T-helper 2 cell (primary cell): ENCODE measurements at regions not wholly inside any gene's neighbourhood (a gene's known extent, or its start where the extent isn't known, plus 50 kb on each side); places are given as distances from the start of the nearest gene placed in this dataset.
A peak's percentile ranks its signal among the peaks of the same experiment; 100 is the strongest.

Experiments used
- DNase-seq, 5 experiments: peaks; one replicate each; pipeline versions ENCODE4 v3.0.0 to v3.0.0-alpha.2; 2012 to 2022

DNA sequence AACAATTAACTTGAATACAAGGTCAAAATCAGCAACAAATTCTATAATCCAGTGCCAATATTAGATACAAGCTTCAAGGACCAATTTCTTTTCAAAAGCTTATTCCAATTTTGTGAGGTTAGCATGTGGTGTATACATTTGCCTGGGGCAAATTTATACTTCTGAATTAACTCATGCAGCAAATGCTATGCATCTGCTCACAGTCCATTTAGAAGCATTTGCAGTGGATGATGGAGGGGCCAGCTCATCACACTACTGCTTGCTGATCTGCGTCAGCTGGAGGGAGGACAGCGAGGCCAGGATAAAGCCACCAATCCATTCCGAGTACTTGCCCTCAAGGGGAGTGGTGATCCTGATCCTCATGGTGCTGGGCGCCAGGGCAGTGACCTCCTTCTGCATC, 474.3 kb upstream of the KIF2A start:
- DNase-seq = no peak

DNA sequence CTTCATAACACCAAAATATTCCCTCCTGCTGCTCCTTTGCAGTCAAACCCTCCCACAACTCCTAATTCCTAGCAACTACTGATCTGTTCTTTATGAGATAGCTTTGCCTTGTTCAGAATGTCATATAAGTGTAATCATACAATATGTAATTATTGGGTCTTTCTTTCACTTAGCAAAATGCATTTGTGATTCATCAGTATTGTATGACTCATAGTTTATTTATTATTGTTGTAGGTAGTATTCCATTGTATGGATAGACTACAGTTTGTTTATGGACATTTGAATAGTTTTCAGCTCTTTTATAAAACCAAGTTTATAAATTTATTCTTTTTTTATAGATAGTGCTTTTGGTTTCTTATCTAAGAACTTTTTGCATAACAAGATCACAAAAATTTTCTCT, 468.2 kb upstream of the KIF2A start:
- no peak for DNase-seq

DNA sequence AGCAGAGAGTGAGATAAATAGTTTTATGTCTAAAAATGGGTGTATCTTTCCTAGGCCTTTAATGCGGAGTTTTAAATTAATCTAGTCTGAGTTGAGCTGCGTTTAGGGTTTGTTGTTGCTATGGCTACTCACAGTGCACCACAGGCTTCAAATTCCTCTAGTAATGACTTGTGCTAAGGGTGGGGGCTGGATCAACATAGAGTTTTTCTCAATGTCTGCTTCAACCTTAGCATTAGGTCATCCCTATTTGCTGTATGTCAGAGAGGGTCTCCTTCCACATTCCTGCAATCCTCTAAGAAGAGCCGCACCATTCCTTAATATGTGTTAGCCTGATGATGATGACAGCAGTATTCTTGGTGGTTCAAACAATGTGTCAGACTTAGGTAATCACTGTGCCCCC, 465.6 kb upstream of the KIF2A start:
- DNase-seq = no peak

DNA sequence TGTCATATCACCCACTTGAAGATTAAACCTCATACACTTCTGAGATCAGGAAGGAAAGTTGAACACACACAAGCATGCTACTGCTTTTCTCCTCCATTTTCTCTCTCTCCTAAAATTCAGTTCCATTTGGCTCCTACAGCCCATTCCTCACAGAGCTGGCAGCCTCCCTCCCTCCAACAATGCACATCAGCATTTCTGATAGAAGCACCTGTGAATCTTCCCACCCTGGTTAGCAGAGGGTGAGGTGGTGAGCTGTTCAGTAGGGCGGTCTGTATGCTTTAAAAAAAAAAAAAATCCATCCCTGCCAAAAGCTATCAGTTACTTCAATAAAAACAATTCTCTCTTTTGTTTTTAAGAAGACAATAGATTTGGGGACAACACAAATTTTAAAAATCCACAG, 463.2 kb upstream of the KIF2A start:
- no peak for DNase-seq

DNA sequence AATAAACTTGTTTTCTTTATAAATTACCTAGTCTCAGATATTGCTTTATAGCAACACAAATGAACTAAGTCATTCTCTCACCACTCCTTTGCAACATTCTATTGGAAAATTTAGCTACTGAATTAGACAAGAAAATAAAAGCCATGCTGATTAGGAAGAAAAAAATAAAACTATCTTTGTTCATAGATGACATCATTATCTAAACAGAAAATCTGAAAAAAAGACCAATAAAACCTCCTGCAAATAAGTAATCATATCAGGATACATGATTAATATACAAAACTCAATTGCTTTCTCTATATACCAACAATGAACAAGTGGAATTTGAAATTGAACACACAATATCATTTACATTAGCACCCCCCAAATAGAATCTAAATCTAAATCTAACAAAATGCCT, 455.3 kb upstream of the KIF2A start:
- DNase-seq = no peak

DNA sequence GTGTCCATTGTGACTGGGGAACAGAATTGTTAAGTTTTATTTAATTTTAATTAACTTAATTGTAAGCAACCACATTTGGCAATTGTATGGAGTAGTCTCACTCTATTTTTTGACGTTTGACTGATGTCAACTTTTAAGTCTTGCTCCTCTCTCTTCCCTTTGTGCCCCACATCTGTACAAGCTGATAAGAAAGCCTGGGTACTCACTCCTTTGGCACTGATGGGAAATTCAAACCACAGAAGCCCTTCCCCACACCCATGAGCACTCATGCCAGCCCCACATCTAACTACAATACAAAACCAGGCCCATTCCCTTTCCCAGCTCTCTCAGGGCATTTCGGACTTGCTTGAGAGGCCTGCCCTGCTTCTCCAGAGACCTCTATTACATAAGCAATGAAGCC, 451.5 kb upstream of the KIF2A start:
- DNase-seq = no peak

DNA sequence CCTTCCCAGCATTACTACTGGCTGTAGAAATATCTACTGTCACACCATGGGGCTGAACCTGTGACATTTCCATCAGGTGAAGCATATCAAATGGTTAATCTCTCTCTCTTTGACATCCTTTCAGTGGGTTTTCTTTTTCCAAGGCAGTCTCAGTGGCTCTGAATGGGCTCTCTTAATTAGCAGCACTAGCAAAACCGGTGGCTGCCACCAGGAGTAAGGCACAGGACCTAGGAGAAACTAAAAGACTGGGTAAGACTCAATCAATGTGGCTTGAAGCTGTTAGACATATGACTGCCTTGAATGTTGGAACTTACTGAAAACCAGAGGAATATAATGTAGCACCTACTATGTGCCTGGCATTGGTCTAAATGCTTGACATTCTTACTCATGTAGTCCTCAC, 445.0 kb upstream of the KIF2A start:
- no peak for DNase-seq

DNA sequence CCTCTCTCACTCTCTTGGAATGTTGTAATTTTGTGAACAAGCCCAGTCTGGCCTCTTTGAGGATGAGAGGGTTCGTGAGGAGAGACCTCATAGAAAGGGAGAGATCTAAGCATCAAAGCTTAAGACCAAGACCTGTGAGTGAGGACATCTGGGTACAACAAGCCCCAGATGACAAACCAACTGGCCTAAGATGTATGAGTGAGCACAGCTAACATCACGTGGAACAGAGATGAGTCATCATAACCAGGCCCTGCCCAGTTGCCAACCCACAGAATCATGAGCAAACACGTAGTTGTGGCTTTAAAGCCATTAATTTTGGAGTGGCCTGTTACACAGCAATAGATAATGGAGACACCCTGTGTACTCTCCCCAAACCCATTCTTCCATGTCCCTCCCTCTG, 439.1 kb upstream of the KIF2A start:
- peak in 1 of 5 experiments; percentile 43 for DNase-seq

DNA sequence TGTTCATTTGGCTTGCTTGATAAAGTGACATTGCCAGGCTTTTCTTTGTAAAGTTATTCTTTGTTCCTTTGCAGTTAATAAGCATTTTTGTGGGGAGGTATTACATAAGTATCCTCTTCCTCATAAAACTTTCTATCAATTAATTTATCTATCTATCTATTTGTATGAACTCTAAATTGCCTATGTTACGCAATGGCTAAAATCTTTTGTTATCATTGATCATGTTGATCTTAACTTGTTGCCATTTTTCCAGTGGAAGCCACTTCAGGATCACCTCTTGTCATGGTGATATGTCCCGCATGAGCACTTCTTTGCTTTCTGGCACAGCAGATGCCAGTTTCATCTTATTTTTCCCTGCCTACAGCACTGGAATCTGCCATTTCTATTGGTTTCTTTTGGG, 436.7 kb upstream of the KIF2A start:
- DNase-seq = no peak

DNA sequence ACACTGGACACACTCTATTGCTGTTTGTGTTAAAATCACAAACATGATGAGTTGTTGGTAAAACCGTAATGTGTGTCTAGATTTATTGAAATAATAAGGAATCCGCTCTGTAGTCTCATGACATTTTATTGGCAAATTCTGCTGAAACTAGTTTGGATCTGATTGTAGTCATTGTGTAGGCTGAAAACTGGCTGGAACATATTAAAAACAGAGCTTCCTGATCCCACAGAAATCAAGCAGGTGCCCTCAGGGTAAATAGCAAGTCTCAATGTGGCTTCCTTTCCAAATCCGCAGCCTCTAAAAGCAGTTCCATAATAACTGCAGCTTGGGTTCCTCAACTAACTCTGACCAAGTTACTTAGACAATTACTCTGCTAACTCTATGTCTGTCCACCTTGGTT, 427.5 kb upstream of the KIF2A start:
- no peak for DNase-seq

DNA sequence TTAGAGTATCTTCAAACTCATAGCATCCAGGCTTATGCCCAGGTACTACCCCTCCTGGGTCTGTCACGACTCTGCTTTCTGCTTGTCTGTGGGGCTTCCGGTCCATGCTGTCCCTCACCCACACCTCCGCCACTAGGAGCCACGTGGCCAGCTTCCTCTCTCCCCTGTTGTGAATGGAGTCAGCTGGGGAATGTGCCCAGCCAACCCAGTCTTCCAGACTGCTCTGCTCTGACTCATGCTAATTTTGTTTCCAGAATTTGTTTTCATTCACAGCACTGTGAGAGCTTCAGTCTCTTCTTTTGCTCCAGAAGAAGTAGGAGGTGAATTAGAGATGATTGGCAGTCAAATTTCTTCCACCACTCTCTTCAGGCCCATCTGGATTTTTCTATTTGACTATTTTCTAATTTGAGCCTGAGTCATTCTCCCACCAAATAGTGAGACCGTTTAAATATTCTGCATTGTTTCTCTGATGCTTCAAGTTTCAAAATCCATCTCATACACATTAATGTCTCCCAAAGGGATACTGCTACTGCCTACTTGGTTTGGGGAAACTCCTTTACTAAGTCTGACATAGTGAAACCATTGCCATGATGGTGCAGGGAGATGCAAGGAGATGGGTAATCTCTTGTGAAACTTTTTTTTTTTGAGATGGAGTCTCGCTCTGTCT, 424.1 kb upstream of the KIF2A start:
- DNase-seq = no peak

DNA sequence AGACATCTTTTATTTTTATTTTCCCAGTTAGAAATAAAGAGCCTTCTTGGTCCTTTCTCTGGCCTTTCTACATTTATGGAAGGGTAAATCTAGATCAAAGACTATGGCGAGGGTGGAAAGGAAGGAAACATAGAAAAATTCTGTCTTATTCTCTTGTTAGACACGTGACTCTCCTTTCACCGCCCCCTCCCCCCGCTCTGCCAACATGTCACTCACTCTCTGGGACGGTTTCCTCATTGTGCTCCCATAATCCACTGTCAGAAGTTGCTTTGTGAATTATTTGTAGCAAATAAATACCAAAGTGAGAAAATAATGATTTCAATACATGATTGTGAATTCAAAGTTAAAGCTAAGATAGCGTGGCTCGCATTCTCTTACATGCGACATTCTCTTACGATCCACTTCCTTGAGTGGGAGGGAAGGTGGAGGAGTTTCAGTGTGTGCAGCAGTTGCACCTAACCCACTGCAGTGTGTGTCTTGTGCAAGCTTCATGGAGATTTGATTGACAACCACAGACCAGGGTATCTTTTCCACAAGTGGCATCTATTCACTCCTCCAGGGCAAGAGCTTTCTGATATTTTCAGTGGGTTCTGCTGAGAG, 423.0 kb upstream of the KIF2A start:
- DNase-seq = no peak

DNA sequence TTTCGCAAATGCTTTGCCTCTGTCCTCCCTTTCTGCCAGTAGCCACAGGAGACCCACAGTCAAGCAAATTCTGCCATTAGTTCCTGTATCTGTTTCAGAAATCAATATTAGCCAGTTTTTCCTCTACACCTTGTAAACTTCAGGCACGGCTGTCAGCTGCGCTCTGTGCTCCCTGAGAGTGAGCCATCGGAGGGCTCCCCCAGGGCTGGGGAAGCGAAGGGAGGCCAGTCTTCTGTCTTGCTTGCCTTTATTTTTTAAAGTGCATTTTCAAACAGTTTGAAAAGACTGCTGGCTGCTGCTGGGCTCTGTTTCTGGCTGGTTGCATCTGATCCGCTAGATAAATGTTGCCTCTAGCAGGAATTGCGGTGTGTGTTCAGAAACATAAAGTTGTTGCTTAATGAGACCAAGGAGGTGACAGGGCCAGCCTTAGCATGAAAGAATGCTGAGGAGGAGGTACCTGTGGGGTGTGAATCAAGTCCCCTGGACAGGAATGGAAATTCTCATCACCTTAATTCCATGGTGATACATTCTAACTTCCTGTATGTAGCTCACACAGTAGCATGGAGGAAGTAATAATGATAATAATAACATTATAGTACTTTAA, 421.7 kb upstream of the KIF2A start:
- DNase-seq = no peak

DNA sequence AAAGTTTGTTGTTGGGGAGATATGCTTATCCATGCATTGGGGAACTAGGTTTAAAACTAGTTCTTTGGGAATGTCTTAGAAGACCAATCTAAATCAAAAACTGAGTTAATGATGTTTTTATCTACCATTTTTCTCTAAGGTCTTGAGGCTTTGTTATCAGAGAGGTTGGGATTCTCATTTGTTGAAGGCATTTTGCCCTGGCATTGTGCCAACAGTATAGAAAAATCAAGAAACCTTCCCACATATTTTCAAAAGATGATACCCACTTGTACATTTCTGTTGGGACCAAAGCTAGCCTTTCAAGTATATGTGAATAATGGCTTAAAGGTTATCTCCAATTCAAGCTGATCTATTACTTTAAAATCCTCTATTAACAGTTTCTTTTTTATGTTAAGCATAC, 419.8 kb upstream of the KIF2A start:
- no peak for DNase-seq

DNA sequence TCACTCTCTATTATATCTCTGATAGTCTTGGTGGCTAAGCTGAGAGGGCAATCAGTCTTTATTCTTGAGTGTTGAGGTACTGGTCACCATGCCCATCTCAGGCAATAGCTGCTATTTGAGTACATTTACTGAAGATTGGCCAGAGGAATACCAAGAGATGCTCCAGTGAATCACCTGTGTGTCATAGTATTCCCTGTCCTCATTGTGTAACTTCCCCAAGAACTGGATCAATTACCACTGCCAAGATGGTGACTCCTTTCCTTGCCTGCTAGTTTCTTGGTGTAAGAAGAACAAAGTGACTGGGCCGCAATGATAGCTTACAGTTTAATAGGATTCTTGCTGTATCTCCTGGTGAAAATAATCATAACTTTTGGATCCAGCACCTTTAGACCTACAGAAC, 418.7 kb upstream of the KIF2A start:
- DNase-seq = no peak

DNA sequence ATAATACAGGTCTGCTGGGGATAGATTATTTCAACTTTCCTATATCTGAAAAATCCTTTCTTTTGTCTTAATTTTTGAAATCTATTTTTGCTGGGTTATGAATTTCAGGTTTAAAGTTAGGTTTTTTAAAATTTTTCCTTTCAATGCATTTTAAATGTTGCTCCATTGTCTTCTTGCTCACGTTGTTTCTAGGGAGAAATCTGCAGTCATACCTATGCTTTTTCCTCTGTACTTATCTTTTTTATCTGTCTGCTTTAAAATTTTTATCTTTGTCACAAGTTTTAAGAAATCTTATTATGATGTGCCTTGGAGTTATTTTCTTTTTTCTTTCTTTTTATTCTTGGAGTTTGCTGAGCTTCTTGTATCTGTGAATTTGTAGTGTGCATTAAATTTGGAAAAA, 412.0 kb upstream of the KIF2A start:
- DNase-seq = no peak

DNA sequence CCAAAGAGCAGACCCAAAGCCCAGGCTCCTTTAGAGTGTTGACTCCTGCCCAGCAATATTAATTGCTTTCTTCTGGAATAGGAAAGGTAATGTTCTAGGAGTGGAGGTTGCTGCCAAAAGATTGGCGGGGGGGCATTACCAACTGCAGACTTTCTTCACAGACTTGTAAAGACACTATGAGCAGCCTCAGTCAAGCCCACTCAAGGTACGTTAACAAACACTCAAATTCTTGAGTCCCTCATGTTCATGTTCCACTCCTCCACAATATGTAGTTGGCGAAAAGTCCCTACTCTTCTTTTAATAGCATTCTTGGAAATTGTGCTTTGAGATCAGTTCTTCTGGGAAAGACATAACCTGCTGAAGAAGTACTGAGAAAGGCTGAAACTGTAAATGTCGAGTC, 409.2 kb upstream of the KIF2A start:
- no peak for DNase-seq

DNA sequence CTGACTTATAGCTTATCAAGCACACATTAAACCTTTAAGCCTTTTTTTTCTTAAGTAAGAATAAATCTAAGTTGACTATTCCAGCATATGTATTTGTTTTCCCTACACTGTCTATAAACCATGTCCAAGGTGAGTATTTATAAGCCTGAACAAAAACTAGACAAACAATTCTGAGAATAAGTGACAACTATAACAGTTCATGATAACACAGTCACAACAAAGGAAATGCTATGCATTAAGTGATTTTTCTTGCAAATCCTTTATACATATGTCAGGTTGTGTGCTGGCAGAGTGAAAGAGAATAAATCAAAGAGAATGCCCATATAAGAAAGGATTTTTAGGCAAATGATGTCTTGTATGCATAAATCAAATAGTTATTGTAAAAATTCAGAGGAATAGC, 408.8 kb upstream of the KIF2A start:
- DNase-seq = no peak

DNA sequence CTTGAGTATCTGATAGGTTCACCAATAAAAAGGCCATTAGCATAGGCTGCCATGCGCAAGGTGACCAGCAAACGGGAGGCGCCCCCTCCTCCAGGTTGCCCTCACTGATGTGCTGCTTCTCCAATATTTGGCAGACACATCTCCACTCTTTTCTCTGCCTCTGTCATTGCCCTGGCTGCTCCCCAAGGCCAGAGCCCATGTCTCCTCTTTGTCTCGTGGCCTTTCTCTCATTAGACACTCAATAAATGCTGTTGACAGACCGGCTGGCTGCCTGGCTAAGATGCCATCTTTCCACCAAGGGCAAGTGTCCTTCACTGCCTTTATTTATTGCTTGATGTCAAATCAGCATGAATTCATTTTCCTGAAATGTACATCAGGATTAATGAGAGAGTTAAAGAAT, 404.0 kb upstream of the KIF2A start:
- no peak for DNase-seq

DNA sequence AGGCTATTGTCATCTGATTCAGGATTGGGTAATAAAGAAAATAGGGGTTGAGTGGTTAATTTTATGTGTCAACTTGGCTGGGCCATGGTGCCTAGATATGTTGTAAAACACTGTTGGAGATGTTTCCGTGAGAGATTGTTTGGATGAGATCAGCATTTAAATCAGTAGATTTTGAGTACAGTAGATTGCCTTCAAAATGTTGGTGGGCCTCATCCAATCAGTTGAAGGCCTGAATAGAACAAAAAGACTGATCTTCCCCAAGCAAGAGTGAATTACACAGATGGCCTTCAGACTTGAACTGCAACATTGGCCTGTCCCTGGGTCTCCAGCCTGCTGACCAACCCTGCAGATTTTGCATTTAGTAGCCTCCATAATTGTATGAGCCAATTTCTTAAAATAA, 401.3 kb upstream of the KIF2A start:
- DNase-seq = no peak

DNA sequence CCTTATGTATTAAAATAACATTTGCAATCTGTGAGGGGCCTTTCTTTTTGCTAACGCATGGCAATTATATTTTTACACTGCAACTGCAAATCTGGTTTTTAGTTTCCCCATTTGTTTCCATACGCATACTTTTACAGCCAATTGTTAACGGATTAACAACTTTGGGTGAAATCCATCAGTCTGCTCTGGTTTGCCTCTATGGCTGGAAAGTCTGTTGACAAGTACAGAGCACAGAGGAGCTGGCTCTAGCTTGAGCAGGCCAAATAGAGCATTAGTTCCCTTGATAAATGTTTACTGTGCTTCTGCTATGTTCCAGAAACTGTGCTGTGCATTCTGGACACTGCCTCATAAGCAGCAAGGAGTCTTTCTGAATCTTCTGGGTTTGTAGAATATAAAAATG, 400.4 kb upstream of the KIF2A start:
- no peak for DNase-seq

DNA sequence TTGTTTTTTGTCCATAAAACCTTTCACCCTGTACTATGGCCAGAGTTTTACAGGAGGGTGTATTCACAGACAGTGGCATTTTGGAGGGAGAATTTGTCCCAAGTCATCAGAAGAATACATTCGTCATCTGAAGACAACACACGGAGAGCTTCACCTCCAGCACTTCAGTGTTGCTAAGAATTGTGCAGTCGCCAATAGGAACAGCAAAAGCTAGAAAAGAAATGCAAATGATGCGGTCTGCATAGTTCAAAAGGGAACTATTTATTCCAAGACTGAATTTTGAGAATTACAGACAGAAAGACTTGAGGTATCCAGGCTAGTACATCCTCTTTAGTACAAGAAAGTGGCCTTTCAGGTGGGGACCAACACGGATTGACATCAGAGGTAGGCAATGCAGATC, 399.2 kb upstream of the KIF2A start:
- no peak for DNase-seq

DNA sequence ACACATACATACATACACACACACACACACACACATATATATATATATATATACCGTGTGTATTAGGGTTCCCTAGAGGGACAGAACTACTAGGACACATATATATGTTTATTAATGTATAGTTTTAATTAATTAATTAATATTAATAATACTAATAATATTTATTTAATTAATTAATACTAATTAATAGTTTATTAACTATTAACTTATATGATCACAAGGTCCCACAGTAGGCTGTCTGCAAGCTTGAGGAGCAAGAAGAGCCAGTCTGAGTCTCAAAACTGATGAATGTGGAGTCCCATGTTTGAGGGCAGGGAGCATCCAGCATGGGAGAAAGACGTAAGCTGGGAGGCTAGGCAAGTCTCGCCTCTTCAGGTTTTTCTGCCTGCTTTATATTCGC, 398.0 kb upstream of the KIF2A start:
- DNase-seq = no peak

DNA sequence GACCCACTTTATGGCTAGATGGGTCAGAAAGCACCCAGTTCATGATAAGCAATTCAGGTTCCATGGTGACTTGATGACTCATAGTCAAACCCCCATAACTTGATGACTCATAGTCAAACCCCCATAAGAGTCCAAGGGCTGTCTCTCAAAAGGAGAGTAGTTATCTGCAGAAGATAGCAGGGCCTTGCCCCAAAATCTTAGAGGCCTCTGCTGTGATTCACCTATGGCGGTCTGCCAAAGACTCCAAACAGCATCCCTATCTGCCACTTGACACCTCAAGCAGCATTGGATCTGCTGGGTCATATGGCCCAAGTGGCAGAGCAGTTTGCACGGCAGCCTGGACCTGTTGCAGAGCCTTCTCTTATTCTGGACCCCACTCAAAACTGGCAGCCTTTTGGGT, 395.2 kb upstream of the KIF2A start:
- DNase-seq = peak in 1 of 5 experiments; percentile 31

DNA sequence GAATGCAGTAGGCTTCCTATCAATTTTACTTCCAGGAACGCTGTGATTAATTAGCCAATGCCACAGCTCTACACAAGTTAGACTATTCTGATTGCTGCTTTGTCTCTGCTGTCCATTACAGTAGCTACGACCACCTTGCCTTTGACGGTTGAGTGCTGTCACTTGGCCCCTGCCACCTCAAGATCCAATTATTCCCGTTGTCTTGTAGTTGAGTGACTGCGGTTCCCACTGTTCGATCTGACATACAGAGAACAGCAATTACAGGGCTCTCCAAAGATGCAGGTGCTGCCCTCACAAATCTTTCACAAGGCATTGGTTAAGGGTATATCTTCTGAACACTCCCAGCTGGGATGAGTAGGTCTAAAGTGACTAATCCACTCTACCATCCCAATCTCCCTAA, 393.4 kb upstream of the KIF2A start:
- no peak for DNase-seq
